Fibroblast of villous mesenchyme (primary cell): ENCODE measurements at regions not wholly inside any gene's neighbourhood (a gene's known extent, or its start where the extent isn't known, plus 50 kb on each side); places are given as distances from the start of the nearest gene placed in this dataset.
"Not testable (repeated sequence)": the region's sequence is repeated elsewhere in the genome, so short reads cannot be mapped to it uniquely, and the experiment has no call there.

ENCODE experiments used
- DNase-seq: peaks from one replicate; pipeline ENCODE4 v3.0.0-alpha.2; 2010; ENCODE audit warnings: low read depth
- H3K4me3 ChIP-seq: 2 replicates; pipeline ENCODE4 v1.5.1; 2011; ENCODE audit warnings: low read depth, mild to moderate bottlenecking, low read length
- CTCF ChIP-seq: IDR thresholded peaks from 2 replicates; pipeline ENCODE4 v1.5.1; 2012; ENCODE audit warnings: low read depth, mild to moderate bottlenecking, low read length; ENCODE audit not compliant: insufficient read depth

GRCh38 chr5:81835814-81836367 is 85.0 kb upstream of the SSBP2 start:
- H3K4me3 ChIP-seq, result no peak overlapping the region
- peak; percentile 10 for DNase-seq
- no peak for TF ChIP-seq CTCF

- no peak for DNase-seq
- no peak overlapping the region for H3K4me3 ChIP-seq
- TF ChIP-seq CTCF, result no peak
Measured at GRCh38 chr5:81834021-81834660, 83.2 kb upstream of the SSBP2 start.

GRCh38 chr5:81830596-81830995 is 79.7 kb upstream of the SSBP2 start:
- DNase-seq, result no peak
- TF ChIP-seq CTCF, result no peak
- no peak overlapping the region for H3K4me3 ChIP-seq

- TF ChIP-seq CTCF, result no peak
- DNase-seq, result no peak
- H3K4me3 ChIP-seq, result no peak overlapping the region
Measured at GRCh38 chr5:81829242-81829641, 78.3 kb upstream of the SSBP2 start.

- H3K4me3 ChIP-seq, result no peak overlapping the region
- DNase-seq, result no peak
- no peak for TF ChIP-seq CTCF
Measured at GRCh38 chr5:81827500-81827899, 76.6 kb upstream of the SSBP2 start.

GRCh38 chr5:81826128-81826527 is 75.2 kb upstream of the SSBP2 start:
- no peak for TF ChIP-seq CTCF
- DNase-seq, result peak; percentile 12
- no peak overlapping the region for H3K4me3 ChIP-seq

- H3K4me3 ChIP-seq, result no peak overlapping the region
- TF ChIP-seq CTCF, result no peak
- peak; percentile 28 for DNase-seq
Measured at GRCh38 chr5:81825237-81825636, 74.3 kb upstream of the SSBP2 start.

GRCh38 chr5:81823736-81824135 is 72.8 kb upstream of the SSBP2 start:
- H3K4me3 ChIP-seq, DNase-seq: not testable (repeated sequence)
